HL-60 (cell line): ENCODE measurements at regions not wholly inside any gene's neighbourhood (a gene's known extent, or its start where the extent isn't known, plus 50 kb on each side); places are given as distances from the start of the nearest gene placed in this dataset.

Source experiments
- DNase-seq, 2 experiments: peaks; one replicate each; pipeline ENCODE4 v3.0.0-alpha.2; 2010 to 2020; ENCODE audit warnings: low read depth in 1 of 2, low spot score in 1 of 2
- H3K27ac ChIP-seq: fragments of 250-450 bp; sonication (Bioruptor Pico); replicated peaks from 2 replicates; pipeline ENCODE4 v1.5.1; 2020; ENCODE audit warnings: mild to moderate bottlenecking, moderate library complexity
- H3K27me3 ChIP-seq: fragments of 250-450 bp; sonication (Bioruptor Pico); 2 replicates; pipeline ENCODE4 v1.5.1; 2021; ENCODE audit warnings: mild to moderate bottlenecking, moderate library complexity; ENCODE audit not compliant: insufficient read depth, poor library complexity, severe bottlenecking
- H3K4me3 ChIP-seq: replicated peaks from 2 replicates; pipeline ENCODE4 v1.5.1; 2011; ENCODE audit warnings: mild to moderate bottlenecking, control low read depth, low read length; ENCODE audit not compliant: insufficient read depth
- GABPA ChIP-seq: IDR thresholded peaks from 2 replicates; pipeline ENCODE4 v1.6.1; 2012; ENCODE audit warnings: low read depth
- SPI1 ChIP-seq: IDR thresholded peaks from 2 replicates; pipeline ENCODE4 v1.6.1; 2012; ENCODE audit warnings: low read depth, mild to moderate bottlenecking, borderline replicate concordance
- TF ChIP-seq, protein P1 (sequence below): IDR thresholded peaks from one replicate; pipeline ENCODE4 v1.5.1; 2011; ENCODE audit warnings: low read length, control low read depth, inconsistent platforms; ENCODE audit not compliant: insufficient read depth

GRCh38 chr1:119565131-119565772 is 58.2 kb downstream of the HSD3B1 start:
- H3K4me3 ChIP-seq = no peak overlapping the region
- peak in 1 of 2 experiments; percentile 49 for DNase-seq
- H3K27ac ChIP-seq = peak overlapping the region; percentile 25

GRCh38 chr1:119569095-119569494 is 62.1 kb downstream of the HSD3B1 start:
- TF ChIP-seq GABPA (no peak), SPI1 (peak; percentile 75; the same call in 1 of the 2 replicates)
- Histone ChIP-seq H3K27ac (peak overlapping the region; percentile 58), H3K27me3 (no peaks in the 10 kb centered on the region), H3K4me3 (no peak overlapping the region)
- peak in 1 of 2 experiments; percentile 36 for DNase-seq

More at GRCh38 chr1:119565131-119565772, 58.2 kb downstream of the HSD3B1 start:
- peak; percentile 79; the same call in 1 of the 2 replicates for TF ChIP-seq SPI1
- TF ChIP-seq, protein P1, sequence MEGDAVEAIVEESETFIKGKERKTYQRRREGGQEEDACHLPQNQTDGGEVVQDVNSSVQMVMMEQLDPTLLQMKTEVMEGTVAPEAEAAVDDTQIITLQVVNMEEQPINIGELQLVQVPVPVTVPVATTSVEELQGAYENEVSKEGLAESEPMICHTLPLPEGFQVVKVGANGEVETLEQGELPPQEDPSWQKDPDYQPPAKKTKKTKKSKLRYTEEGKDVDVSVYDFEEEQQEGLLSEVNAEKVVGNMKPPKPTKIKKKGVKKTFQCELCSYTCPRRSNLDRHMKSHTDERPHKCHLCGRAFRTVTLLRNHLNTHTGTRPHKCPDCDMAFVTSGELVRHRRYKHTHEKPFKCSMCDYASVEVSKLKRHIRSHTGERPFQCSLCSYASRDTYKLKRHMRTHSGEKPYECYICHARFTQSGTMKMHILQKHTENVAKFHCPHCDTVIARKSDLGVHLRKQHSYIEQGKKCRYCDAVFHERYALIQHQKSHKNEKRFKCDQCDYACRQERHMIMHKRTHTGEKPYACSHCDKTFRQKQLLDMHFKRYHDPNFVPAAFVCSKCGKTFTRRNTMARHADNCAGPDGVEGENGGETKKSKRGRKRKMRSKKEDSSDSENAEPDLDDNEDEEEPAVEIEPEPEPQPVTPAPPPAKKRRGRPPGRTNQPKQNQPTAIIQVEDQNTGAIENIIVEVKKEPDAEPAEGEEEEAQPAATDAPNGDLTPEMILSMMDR = no peak
- no peaks in the 10 kb centered on the region for H3K27me3 ChIP-seq
